ENCODE measurements at regions not wholly inside any gene's neighbourhood (a gene's known extent, or its start where the extent isn't known, plus 50 kb on each side); places are given as distances from the start of the nearest gene placed in this dataset.
"Not testable (repeated sequence)": the region's sequence is repeated elsewhere in the genome, so short reads cannot be mapped to it uniquely, and the experiment has no call there.

GRCh38 chr16:88232401-88233258 is 150.1 kb upstream of the ZNF469 start:
- CTCF ChIA-PET (ENCODE audit: low intra/inter-chr PET ratio); H3K4me2 ChIP-seq (ENCODE audit: insufficient read depth, low read length); H3K9me1 ChIP-seq (ENCODE audit: control insufficient read depth, insufficient read depth, low read length); H4K20me1 ChIP-seq (replicated peaks; ENCODE audit: control insufficient read depth, insufficient read depth, low read length); H3K79me2 ChIP-seq (ENCODE audit: control insufficient read depth, insufficient read depth, low read length); DNase-seq (ENCODE audit: extremely low read depth in 1 of 4, low spot score in 3 of 4); FAIRE-seq; intact Hi-C loops (cut with micrococcal nuclease); H3K27ac ChIP-seq (ENCODE audit: extremely low read depth, low read depth, low read length); H3K36me3 ChIP-seq (ENCODE audit: control insufficient read depth, insufficient read depth, low read length); BruUV-seq (replicated peaks); H3K27me3 ChIP-seq (ENCODE audit: control insufficient read depth in 2 of 2, insufficient read depth in 2 of 2, low read length in 2 of 2); H3K9me3 ChIP-seq (replicated peaks; ENCODE audit: control insufficient read depth, insufficient read depth, low read depth, low read length); H2AFZ ChIP-seq (ENCODE audit: low read depth, low read length); H3K4me3 ChIP-seq; H3K9ac ChIP-seq (ENCODE audit: insufficient read depth in 1 of 2, low read depth in 2 of 2, low read length in 2 of 2); in situ Hi-C loops (cut with MboI): not testable (repeated sequence)
- H3K4me1 ChIP-seq (replicated peaks in 1 of 2; ENCODE audit: control insufficient read depth in 2 of 2, insufficient read depth in 2 of 2, low read length in 2 of 2) = peaks cover 4 to 25% of the 10 kb centered on the region in 2 experiments; a peak in 4 of 5 replicates
- POLR2A ChIA-PET = interaction anchor here (1.2 kb wide), 1 partner anchor 36 kb away, joined by 3 read pairs; no protein-coding TSS in a partner anchor
- peak; percentile 13; the same call in 2 of the 3 replicates for ATAC-seq
- 0 out of 2 replicates have a peak, but pooled peaks have one; percentile 40 for TF ChIP-seq ZNF584 (CRISPR knock-in tag; IDR thresholded peaks at IDR 0.05; ENCODE audit: low read depth)
- peak; percentile 85 for TF ChIP-seq ESRRA (IDR thresholded peaks at IDR 0.05; ENCODE audit: borderline replicate concordance, low read depth)
- 0 out of 2 replicates have a peak, but pooled peaks have one; percentile 49 for TF ChIP-seq ZNF395 (CRISPR knock-in tag; IDR thresholded peaks at IDR 0.05)
- TF ChIP-seq ZNF175 (CRISPR knock-in tag; IDR thresholded peaks at IDR 0.05; ENCODE audit: low read depth) = peak; percentile 50; the same call in 1 of the 2 replicates
- peak; percentile 27; the same call in 1 of the 2 replicates for TF ChIP-seq CTBP1 (IDR thresholded peaks at IDR 0.05; ENCODE audit: borderline replicate concordance)
- 0 out of 2 replicates have a peak, but pooled peaks have one; percentile 22 for TF ChIP-seq MTA3 (IDR thresholded peaks at IDR 0.05; ENCODE audit: borderline replicate concordance)
- TF ChIP-seq EGR1 (conservative IDR thresholded peaks at IDR 0.05) = peak; percentile 15; the same call in 1 of the 2 replicates
- WGBS (ENCODE audit: insufficient coverage, low coverage, missing lambda C conversion rate) = 62% methylated on average over 15 of the region's 31 CpGs

Measured in K562 (cell line).